ENCODE measurements at regions not wholly inside any gene's neighbourhood (a gene's known extent, or its start where the extent isn't known, plus 50 kb on each side); places are given as distances from the start of the nearest gene placed in this dataset.
A peak's percentile ranks its signal among the peaks of the same experiment; 100 is the strongest.
"Not testable (repeated sequence)": the region's sequence is repeated elsewhere in the genome, so short reads cannot be mapped to it uniquely, and the experiment has no call there.

- DNase-seq: no peak
Observed at GRCh38 chr1:43042127-43042526, 83.5 kb upstream of the SLC2A1 start.

GRCh38 chr1:43041591-43041990 lies 82.9 kb upstream of the SLC2A1 start:
- DNase-seq: no peak

GRCh38 chr1:43039228-43040055 lies 80.8 kb upstream of the SLC2A1 start:
- DNase-seq: no peak

- no peak for DNase-seq
Observed at GRCh38 chr1:43038232-43038935, 79.7 kb upstream of the SLC2A1 start.

- no peak for DNase-seq
Observed at GRCh38 chr1:43037466-43037865, 78.8 kb upstream of the SLC2A1 start.

GRCh38 chr1:43036932-43037331 lies 78.3 kb upstream of the SLC2A1 start:
- no peak for DNase-seq

- DNase-seq: no peak
Observed at GRCh38 chr1:43035821-43036741, 77.4 kb upstream of the SLC2A1 start.

GRCh38 chr1:43034778-43035177 lies 76.1 kb upstream of the SLC2A1 start:
- no peak for DNase-seq

- DNase-seq: no peak
Observed at GRCh38 chr1:43034195-43034658, 75.6 kb upstream of the SLC2A1 start.

- DNase-seq: no peak
Observed at GRCh38 chr1:43031316-43032203, 72.9 kb upstream of the SLC2A1 start.

GRCh38 chr1:43024905-43025304 lies 66.2 kb upstream of the SLC2A1 start:
- no peak for DNase-seq

- DNase-seq: no peak
Observed at GRCh38 chr1:43021547-43022474, 63.1 kb upstream of the SLC2A1 start.

- DNase-seq: no peak
Observed at GRCh38 chr1:43019226-43019625, 60.6 kb upstream of the SLC2A1 start.

GRCh38 chr1:43018121-43018520 lies 59.5 kb upstream of the SLC2A1 start:
- no peak for DNase-seq

GRCh38 chr1:43015269-43015668 lies 56.6 kb upstream of the SLC2A1 start:
- no peak for DNase-seq

GRCh38 chr1:43014579-43014978 lies 55.9 kb upstream of the SLC2A1 start:
- DNase-seq: not testable (repeated sequence)

- no peak for DNase-seq
Observed at GRCh38 chr1:43011020-43011419, 52.4 kb upstream of the SLC2A1 start.

- peak in 2 of 4 experiments; percentile 10 to 28 for DNase-seq
Observed at GRCh38 chr1:43009274-43009673, 50.6 kb upstream of the SLC2A1 start.

- no peak for DNase-seq
Observed at GRCh38 chr1:43008115-43009060, 49.7 kb upstream of the SLC2A1 start.

Measured in suppressor macrophage (primary cell).